HEK293T (cell line): ENCODE measurements at regions not wholly inside any gene's neighbourhood (a gene's known extent, or its start where the extent isn't known, plus 50 kb on each side); places are given as distances from the start of the nearest gene placed in this dataset.

Experiments
- BHLHE40 ChIP-seq: fragments of 450-650 bp; IDR thresholded peaks from 2 replicates; pipeline ENCODE4 v1.6.1; 2016; ENCODE audit warnings: mild to moderate bottlenecking, moderate library complexity, borderline replicate concordance
- CTBP1 ChIP-seq: fragments of 450-650 bp; IDR thresholded peaks from 2 replicates; pipeline ENCODE4 v1.6.1; 2016; ENCODE audit warnings: borderline replicate concordance
- ELF4 ChIP-seq: fragments of 450-650 bp; IDR thresholded peaks from 2 replicates; pipeline ENCODE4 v1.6.1; 2017; ENCODE audit warnings: antibody characterized with exemption
- FOXA1 ChIP-seq: fragments of 450-650 bp; IDR thresholded peaks from 2 replicates; pipeline ENCODE4 v1.6.1; 2016; ENCODE audit warnings: mild to moderate bottlenecking
- NFRKB ChIP-seq: fragments of 450-650 bp; IDR thresholded peaks from 2 replicates; pipeline ENCODE4 v1.6.1; 2016; ENCODE audit warnings: mild to moderate bottlenecking, moderate library complexity
- SP1 ChIP-seq: fragments of 450-650 bp; IDR thresholded peaks from 2 replicates; pipeline ENCODE4 v1.6.1; 2017
- TARDBP ChIP-seq: fragments of 450-650 bp; IDR thresholded peaks from 2 replicates; pipeline ENCODE4 v1.6.1; 2016
- ZNF384 ChIP-seq: fragments of 450-650 bp; IDR thresholded peaks from 2 replicates; pipeline ENCODE4 v1.6.1; 2016

- TF ChIP-seq TARDBP (no peak), FOXA1 (no peak), CTBP1 (no peak), ZNF384 (no peak), NFRKB (no peak), ELF4 (no peak), SP1 (no peak), BHLHE40 (no peak)
These were observed 419.4 kb upstream of the MIR17HG start for GRCh38 chr13:90928109-90928508.
